GM12878 (cell line): ENCODE measurements at regions not wholly inside any gene's neighbourhood (a gene's known extent, or its start where the extent isn't known, plus 50 kb on each side); places are given as distances from the start of the nearest gene placed in this dataset.
A peak's percentile ranks its signal among the peaks of the same experiment; 100 is the strongest.

Experiments used
- ATAC-seq: fragments of 200-7000 bp; cut with Tn5 transposase; 3 replicates; pipeline ENCODE4 v1.9.1; 2020; ENCODE audit warnings: mild to moderate bottlenecking, moderate library complexity
- BruUV-seq: library from RNA; stranded (reverse); fragments of 400-500 nt; replicated peaks from 2 replicates; lab custom pipeline; 2021; lab: Mats Ljungman, UMichigan
- CTCF ChIA-PET: fragments of 300-600 bp; sonication (Branson Sonifier 250); formaldehyde crosslinking; extraction: SDS; loops from one replicate; lab custom pipeline; 2021; ENCODE audit warnings: inconsistent platforms; lab: Yijun Ruan, JAX
- POLR2A ChIA-PET: fragments of 350-600 bp; formaldehyde crosslinking; extraction: SDS; loops from one replicate; lab custom pipeline; 2021; ENCODE audit warnings: inconsistent platforms; lab: Charles Lee
- RAD21 ChIA-PET: fragments of 300-600 bp; sonication (Branson Sonifier 250); formaldehyde crosslinking; loops from one replicate; lab custom pipeline; 2023; ENCODE audit warnings: antibody characterized with exemption; ENCODE audit not compliant: unreplicated experiment; lab: Charles Lee
- SMC1A ChIA-PET: fragments of 300-600 bp; sonication (Branson Sonifier 250); formaldehyde crosslinking; loops from one replicate; lab custom pipeline; 2023; ENCODE audit not compliant: unreplicated experiment, uncharacterized antibody; lab: Charles Lee
- DNase-seq: peaks from one replicate; pipeline ENCODE4 v3.0.0-alpha.2; 2011; ENCODE audit warnings: low read depth, low spot score
- FAIRE-seq: peaks from 3 replicates; lab custom pipeline; 2011; peaks lifted over from hg19 to GRCh38; lab: Jason Lieb, UNC
- H2AFZ ChIP-seq: 2 replicates; pipeline ENCODE4 v1.6.0; 2011; ENCODE audit warnings: low read depth, low read length, control low read depth; ENCODE audit not compliant: control insufficient read depth
- H3K27ac ChIP-seq: 2 replicates; pipeline ENCODE4 v1.5.1; 2011; ENCODE audit warnings: control low read depth; ENCODE audit not compliant: control insufficient read depth, insufficient read depth
- H3K27me3 ChIP-seq, 2 experiments: replicated peaks in 1 of 2; 2 replicates each; pipeline versions ENCODE4 v1.6.0 to v1.6.1; 2011; ENCODE audit warnings: low read length in 1 of 2; ENCODE audit not compliant: control insufficient read depth in 2 of 2, insufficient read depth in 2 of 2
- H3K36me3 ChIP-seq, 2 experiments: 2 replicates each; pipeline ENCODE4 v1.5.1; 2011; ENCODE audit warnings: low read length in 1 of 2; ENCODE audit not compliant: control insufficient read depth in 2 of 2, insufficient read depth in 2 of 2
- H3K4me1 ChIP-seq: 2 replicates; pipeline ENCODE4 v1.6.1; 2011; ENCODE audit warnings: mild to moderate bottlenecking, low read length, moderate library complexity, mixed read lengths; ENCODE audit not compliant: control insufficient read depth, insufficient read depth
- H3K4me2 ChIP-seq: 2 replicates; pipeline ENCODE4 v1.6.0; 2011; ENCODE audit warnings: control low read depth; ENCODE audit not compliant: control insufficient read depth, insufficient read depth
- H3K4me3 ChIP-seq: fragments of 200-600 bp; sonication (generic); 2 replicates; pipeline ENCODE4 v1.5.1; 2016
- H3K79me2 ChIP-seq: 2 replicates; pipeline ENCODE4 v1.6.0; 2011; ENCODE audit warnings: low read length; ENCODE audit not compliant: control insufficient read depth, insufficient read depth
- H3K9ac ChIP-seq: 2 replicates; pipeline ENCODE4 v1.8.0; 2011; ENCODE audit warnings: low read length, control low read depth, mixed read lengths; ENCODE audit not compliant: control insufficient read depth, insufficient read depth
- H3K9me3 ChIP-seq: replicated peaks from 3 replicates; pipeline ENCODE4 v1.5.1; 2011; ENCODE audit warnings: mild to moderate bottlenecking, low read length; ENCODE audit not compliant: control insufficient read depth, insufficient read depth
- H4K20me1 ChIP-seq: 2 replicates; pipeline ENCODE4 v1.6.0; 2011; ENCODE audit not compliant: control insufficient read depth, insufficient read depth
- CHD4 ChIP-seq: fragments of 200-600 bp; sonication (generic); IDR thresholded peaks from 2 replicates; pipeline ENCODE4 v1.6.1; 2016; ENCODE audit warnings: mild to moderate bottlenecking
- CUX1 ChIP-seq: IDR thresholded peaks from 2 replicates; pipeline ENCODE4 v1.6.1; 2012; ENCODE audit warnings: improper control_type of control experiment, low read depth, low read length; ENCODE audit not compliant: insufficient replicate concordance
- DPF2 ChIP-seq: fragments of 450-650 bp; IDR thresholded peaks from 2 replicates; pipeline ENCODE4 v1.6.1; 2017; ENCODE audit warnings: mild to moderate bottlenecking
- HDAC6 ChIP-seq: fragments of 200-600 bp; sonication (generic); IDR thresholded peaks from one replicate; pipeline ENCODE4 v1.8.0; 2017; ENCODE audit warnings: antibody characterized with exemption; ENCODE audit not compliant: unreplicated experiment
- IKZF2 ChIP-seq, 2 experiments: fragments of 450-650 bp; IDR thresholded peaks; 2 replicates each; pipeline ENCODE4 v1.6.1; 2017; ENCODE audit warnings: mild to moderate bottlenecking in 2 of 2, moderate library complexity in 2 of 2
- KLF5 ChIP-seq: fragments of 450-650 bp; IDR thresholded peaks from 2 replicates; pipeline ENCODE4 v1.6.1; 2014; ENCODE audit warnings: mild to moderate bottlenecking; ENCODE audit not compliant: partially characterized antibody
- MYC ChIP-seq: IDR thresholded peaks from 2 replicates; pipeline ENCODE4 v1.6.1; 2011; ENCODE audit warnings: mild to moderate bottlenecking, low read length, moderate library complexity, inconsistent platforms; ENCODE audit not compliant: insufficient read depth, insufficient replicate concordance, insufficient read length, severe bottlenecking
- NR2C2 ChIP-seq: IDR thresholded peaks from 2 replicates; pipeline ENCODE4 v1.6.1; 2011; ENCODE audit warnings: borderline replicate concordance, low read depth; ENCODE audit not compliant: control insufficient read depth, insufficient read length
- POLR2AphosphoS2 ChIP-seq: IDR thresholded peaks from 2 replicates; pipeline ENCODE4 v1.6.1; 2011; ENCODE audit warnings: low read depth, mild to moderate bottlenecking, low read length, improper control_type of control experiment, moderate library complexity
- RELB ChIP-seq: fragments of 450-650 bp; IDR thresholded peaks from 2 replicates; pipeline ENCODE4 v1.6.1; 2017; ENCODE audit warnings: low read depth, mild to moderate bottlenecking, moderate library complexity
- SKIL ChIP-seq: fragments of 450-650 bp; IDR thresholded peaks from 2 replicates; pipeline ENCODE4 v1.6.1; 2017; ENCODE audit warnings: mild to moderate bottlenecking, low read depth, inconsistent platforms; ENCODE audit not compliant: poor library complexity, severe bottlenecking
- SMARCA5 ChIP-seq: fragments of 450-650 bp; IDR thresholded peaks from 2 replicates; pipeline ENCODE4 v1.6.1; 2017; ENCODE audit warnings: mild to moderate bottlenecking
- STAT3 ChIP-seq: IDR thresholded peaks from 2 replicates; pipeline ENCODE4 v1.6.1; 2011; ENCODE audit warnings: low read depth, low read length, improper control_type of control experiment
- TARDBP ChIP-seq: IDR thresholded peaks from 2 replicates; pipeline ENCODE4 v1.6.1; 2016; ENCODE audit warnings: borderline replicate concordance
- TBL1XR1 ChIP-seq: IDR thresholded peaks from 2 replicates; pipeline ENCODE4 v1.6.1; 2012; ENCODE audit warnings: low read depth, low read length, improper control_type of control experiment
- ZNF207 ChIP-seq: fragments of 450-650 bp; IDR thresholded peaks from 2 replicates; pipeline ENCODE4 v1.6.1; 2014; ENCODE audit warnings: antibody characterized with exemption, mild to moderate bottlenecking, borderline replicate concordance
- WGBS: methylation state at CpG from one replicate; pipeline ENCODE4 v1.1.6; 2016; ENCODE audit warnings: low lambda C conversion rate; ENCODE audit not compliant: insufficient replicate concordance, insufficient coverage; ENCODE audit errors: missing lambda C conversion rate; 5-methylcytosine and 5-hydroxymethylcytosine counted together
- in situ Hi-C: fragments of 300-500 bp; cut with MboI; formaldehyde crosslinking; loops from 9 replicates; pipeline ENCODE4 v1.14.3; 2018; ENCODE audit warnings: mixed read lengths
- intact Hi-C: fragments of 100-400 bp; cut with micrococcal nuclease; formaldehyde crosslinking; loops from one replicate; pipeline ENCODE4 v1.14.2; 2022; ENCODE audit not compliant: unreplicated experiment

- no peak overlapping the region for H2AFZ ChIP-seq
- no peaks in the 10 kb centered on the region for H3K79me2 ChIP-seq
- POLR2A ChIA-PET, result no interaction called here
- intact Hi-C loops, result no loop called here
- no TSS peak for BruUV-seq
- no peak for TF ChIP-seq CUX1
- TF ChIP-seq DPF2, result no peak
- no peak for TF ChIP-seq SKIL
- TF ChIP-seq STAT3, result no peak
- TF ChIP-seq RELB, result no peak
- TF ChIP-seq POLR2AphosphoS2, result no peak
- no peak for TF ChIP-seq NR2C2
- TF ChIP-seq CHD4, result no peak
- TF ChIP-seq TBL1XR1, result no peak
- TF ChIP-seq IKZF2 (IDR thresholded peaks at IDR 0.05), result no peak
- TF ChIP-seq HDAC6, result no peak
- TF ChIP-seq SMARCA5, result no peak
- no peak for TF ChIP-seq ZNF207
- no peak for TF ChIP-seq TARDBP
- TF ChIP-seq KLF5, result no peak
- no peak for TF ChIP-seq MYC
- RAD21 ChIA-PET, result no interaction called here
- H3K27me3 ChIP-seq, result no peaks in the 10 kb centered on the region
- H3K9ac ChIP-seq, result no peak overlapping the region
- H3K9me3 ChIP-seq, result no peaks in the 10 kb centered on the region
- WGBS, result 45% methylated on average over 1 of the region's 1 CpG
- H3K4me3 ChIP-seq, result no peak overlapping the region
- no peak for FAIRE-seq
- no peak overlapping the region for H3K4me2 ChIP-seq
- no peaks in the 10 kb centered on the region for H3K4me1 ChIP-seq
- no peak for DNase-seq
- in situ Hi-C loops, result no loop called here
- H4K20me1 ChIP-seq, result no peaks in the 10 kb centered on the region
- H3K36me3 ChIP-seq, result no peaks in the 10 kb centered on the region
- CTCF ChIA-PET, result interaction anchor here (1.0 kb wide), 1 partner anchor 540 kb away, joined by 3 read pairs; no protein-coding TSS in a partner anchor
- no peak overlapping the region for H3K27ac ChIP-seq
- ATAC-seq, result peak; percentile 71
- SMC1A ChIA-PET, result interaction anchor here (1.3 to 2.0 kb wide), 2 partner anchors 10 to 13 kb away, joined by 3 to 9 read pairs; no protein-coding TSS in a partner anchor
Measured at GRCh38 chr9:24127519-24127918, 301.5 kb upstream of the ELAVL2 start.
